ENCODE measurements at regions not wholly inside any gene's neighbourhood (a gene's known extent, or its start where the extent isn't known, plus 50 kb on each side); places are given as distances from the start of the nearest gene placed in this dataset.
"Not testable (repeated sequence)": the region's sequence is repeated elsewhere in the genome, so short reads cannot be mapped to it uniquely, and the experiment has no call there.

GRCh38 chr15:96870580-96870979 lies 540.1 kb downstream of the NR2F2 start:
- Mint-ChIP-seq H3K9me3 (ENCODE audit: unreplicated experiment) (peaks cover 8% of the 10 kb centered on the region), H3K4me3 (ENCODE audit: unreplicated experiment) (no peak overlapping the region), H3K27me3 (ENCODE audit: insufficient read depth, unreplicated experiment) (peaks cover 7% of the 10 kb centered on the region), H3K4me1 (ENCODE audit: low read depth, unreplicated experiment) (no peaks in the 10 kb centered on the region), H3K27ac (ENCODE audit: unreplicated experiment) (no peak overlapping the region), H3K36me3 (ENCODE audit: insufficient read depth, unreplicated experiment) (no peaks in the 10 kb centered on the region)
- DNase-seq = no peak
- intact Hi-C loops (cut with micrococcal nuclease; ENCODE audit: unreplicated experiment) = no loop called here
- ChIA-PET POLR2A (no interaction called here), CTCF (no interaction called here)
- no peak overlapping the region for H3K4me3 ChIP-seq (ENCODE audit: low read depth, low read length)
- no peak for TF ChIP-seq CTCF (IDR thresholded peaks at IDR 0.05; ENCODE audit: insufficient read depth in 1 of 2, low read depth in 1 of 2, low read length in 1 of 2, severe bottlenecking in 1 of 2, unreplicated experiment in 1 of 2)
- no peaks in the 10 kb centered on the region for H3K4me1 ChIP-seq
- BruUV-seq (replicated peaks) = no TSS peak
- H3K36me3 ChIP-seq (ENCODE audit: control insufficient read depth, insufficient read depth, low read length) = no peaks in the 10 kb centered on the region
- no peaks in the 10 kb centered on the region for H3K9me3 ChIP-seq
- no peaks in the 10 kb centered on the region for H3K27me3 ChIP-seq (replicated peaks; ENCODE audit: control insufficient read depth, insufficient read depth, low read length)

GRCh38 chr15:96877442-96877841 lies 546.9 kb downstream of the NR2F2 start:
- H3K27me3 Mint-ChIP-seq (ENCODE audit: insufficient read depth, unreplicated experiment); H3K27me3 ChIP-seq (replicated peaks; ENCODE audit: control insufficient read depth, insufficient read depth, low read length); DNase-seq; H3K36me3 Mint-ChIP-seq (ENCODE audit: insufficient read depth, unreplicated experiment); H3K9me3 Mint-ChIP-seq (ENCODE audit: unreplicated experiment); H3K4me3 ChIP-seq (ENCODE audit: low read depth, low read length); H3K4me1 ChIP-seq; CTCF ChIA-PET; intact Hi-C loops (cut with micrococcal nuclease; ENCODE audit: unreplicated experiment); POLR2A ChIA-PET; H3K4me3 Mint-ChIP-seq (ENCODE audit: unreplicated experiment); BruUV-seq (replicated peaks); H3K9me3 ChIP-seq; H3K4me1 Mint-ChIP-seq (ENCODE audit: low read depth, unreplicated experiment); H3K36me3 ChIP-seq (ENCODE audit: control insufficient read depth, insufficient read depth, low read length); H3K27ac Mint-ChIP-seq (ENCODE audit: unreplicated experiment): not testable (repeated sequence)

DNA sequence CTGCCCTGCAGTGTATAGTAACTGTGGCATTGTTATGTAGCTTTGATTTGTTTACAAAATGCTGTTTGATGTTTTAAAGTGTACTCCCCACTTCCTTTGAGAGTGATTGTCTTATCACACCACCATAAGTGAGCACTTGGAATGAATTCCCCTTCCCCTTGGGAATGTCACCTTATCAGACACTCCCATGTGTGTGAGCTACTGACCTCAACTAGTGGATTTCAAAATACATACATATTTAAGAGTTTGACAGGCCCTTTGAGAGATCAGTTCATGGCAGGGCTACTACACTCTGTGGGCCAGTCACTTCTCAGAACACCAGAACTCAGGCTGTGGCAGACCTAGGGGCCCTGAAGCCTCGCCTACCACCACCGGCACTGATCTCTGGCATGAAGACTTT lies 547.6 kb downstream of the NR2F2 start:
- no TSS peak for BruUV-seq (replicated peaks)
- Histone ChIP-seq H3K27me3 (replicated peaks; ENCODE audit: control insufficient read depth, insufficient read depth, low read length) (no peaks in the 10 kb centered on the region), H3K36me3 (ENCODE audit: control insufficient read depth, insufficient read depth, low read length) (no peaks in the 10 kb centered on the region), H3K4me3 (ENCODE audit: low read depth, low read length) (no peak overlapping the region), H3K4me1 (no peaks in the 10 kb centered on the region; the same call in 1 of the 2 replicates), H3K9me3 (no peaks in the 10 kb centered on the region)
- Mint-ChIP-seq H3K27ac (ENCODE audit: unreplicated experiment) (no peak overlapping the region), H3K4me3 (ENCODE audit: unreplicated experiment) (no peak overlapping the region), H3K27me3 (ENCODE audit: insufficient read depth, unreplicated experiment) (no peaks in the 10 kb centered on the region), H3K9me3 (ENCODE audit: unreplicated experiment) (no peaks in the 10 kb centered on the region), H3K4me1 (ENCODE audit: low read depth, unreplicated experiment) (no peaks in the 10 kb centered on the region), H3K36me3 (ENCODE audit: insufficient read depth, unreplicated experiment) (no peaks in the 10 kb centered on the region)
- intact Hi-C loops (cut with micrococcal nuclease; ENCODE audit: unreplicated experiment) = no loop called here
- ChIA-PET POLR2A (no interaction called here), CTCF (no interaction called here)
- DNase-seq = no peak
- TF ChIP-seq CTCF (IDR thresholded peaks at IDR 0.05; ENCODE audit: insufficient read depth in 1 of 2, low read depth in 1 of 2, low read length in 1 of 2, severe bottlenecking in 1 of 2, unreplicated experiment in 1 of 2) = no peak

- H3K36me3 ChIP-seq (ENCODE audit: control insufficient read depth, insufficient read depth, low read length) = no peaks in the 10 kb centered on the region
- H3K4me1 Mint-ChIP-seq (ENCODE audit: low read depth, unreplicated experiment) = no peaks in the 10 kb centered on the region
- no peaks in the 10 kb centered on the region; the same call in 1 of the 2 replicates for H3K4me1 ChIP-seq
- no peak overlapping the region for H3K4me3 Mint-ChIP-seq (ENCODE audit: unreplicated experiment)
- TF ChIP-seq CTCF (IDR thresholded peaks at IDR 0.05; ENCODE audit: insufficient read depth in 1 of 2, low read depth in 1 of 2, low read length in 1 of 2, severe bottlenecking in 1 of 2, unreplicated experiment in 1 of 2) = no peak
- no peaks in the 10 kb centered on the region for H3K9me3 ChIP-seq
- ChIA-PET CTCF (no interaction called here), POLR2A (no interaction called here)
- no peaks in the 10 kb centered on the region for H3K36me3 Mint-ChIP-seq (ENCODE audit: insufficient read depth, unreplicated experiment)
- H3K9me3 Mint-ChIP-seq (ENCODE audit: unreplicated experiment) = no peaks in the 10 kb centered on the region
- no TSS peak for BruUV-seq (replicated peaks)
- no peaks in the 10 kb centered on the region for H3K27me3 ChIP-seq (replicated peaks; ENCODE audit: control insufficient read depth, insufficient read depth, low read length)
- no peak overlapping the region for H3K4me3 ChIP-seq (ENCODE audit: low read depth, low read length)
- H3K27me3 Mint-ChIP-seq (ENCODE audit: insufficient read depth, unreplicated experiment) = no peaks in the 10 kb centered on the region
- DNase-seq = no peak
- H3K27ac Mint-ChIP-seq (ENCODE audit: unreplicated experiment) = no peak overlapping the region
- intact Hi-C loops (cut with micrococcal nuclease; ENCODE audit: unreplicated experiment) = no loop called here
Observed at GRCh38 chr15:96882121-96882772, 551.7 kb downstream of the NR2F2 start.
